Islet of Langerhans (tissue), 1 donor: ENCODE measurements at regions not wholly inside any gene's neighbourhood (a gene's known extent, or its start where the extent isn't known, plus 50 kb on each side); places are given as distances from the start of the nearest gene placed in this dataset.

Experiments used
- FAIRE-seq: peaks from one replicate; lab custom pipeline; 2011; peaks lifted over from hg19 to GRCh38; lab: Jason Lieb, UNC

DNA sequence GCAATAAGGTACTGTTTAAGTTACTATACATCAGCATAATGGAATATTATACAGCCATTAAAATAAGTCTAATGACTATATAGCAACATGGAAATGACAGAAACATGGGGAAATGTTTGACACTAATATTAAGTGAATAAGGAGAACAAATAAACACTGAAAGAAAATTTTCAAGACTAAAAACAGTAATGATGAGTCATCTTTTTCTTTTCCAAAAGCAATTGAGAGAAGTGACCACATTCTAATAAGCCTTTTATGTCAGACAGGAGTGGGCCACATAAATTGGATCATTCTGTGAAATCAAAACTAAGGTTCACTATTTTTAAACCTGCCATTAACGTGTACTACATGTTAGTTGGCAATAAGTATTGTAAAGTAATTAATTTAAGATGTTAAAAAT, 187.5 kb downstream of the AHR start:
- no peak for FAIRE-seq

DNA sequence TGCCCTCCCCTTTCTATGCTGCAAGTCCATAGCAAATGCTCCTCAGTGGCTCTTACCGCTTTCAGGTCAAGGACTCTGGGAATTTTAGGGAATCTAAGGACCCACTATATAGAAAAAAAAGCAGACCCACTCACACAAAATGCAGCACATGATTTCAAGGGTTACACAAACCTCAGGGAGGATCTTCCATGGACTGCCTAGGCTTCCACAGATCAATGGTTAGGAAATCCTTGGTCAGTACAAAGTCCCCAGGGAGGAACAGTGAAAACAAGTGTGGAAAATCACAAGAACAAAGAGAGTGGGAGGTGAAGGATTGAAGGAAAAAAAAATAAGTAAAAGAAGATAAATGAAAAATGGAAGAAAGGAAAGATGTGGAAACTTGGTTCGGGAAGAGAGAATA, 188.4 kb downstream of the AHR start:
- no peak for FAIRE-seq

DNA sequence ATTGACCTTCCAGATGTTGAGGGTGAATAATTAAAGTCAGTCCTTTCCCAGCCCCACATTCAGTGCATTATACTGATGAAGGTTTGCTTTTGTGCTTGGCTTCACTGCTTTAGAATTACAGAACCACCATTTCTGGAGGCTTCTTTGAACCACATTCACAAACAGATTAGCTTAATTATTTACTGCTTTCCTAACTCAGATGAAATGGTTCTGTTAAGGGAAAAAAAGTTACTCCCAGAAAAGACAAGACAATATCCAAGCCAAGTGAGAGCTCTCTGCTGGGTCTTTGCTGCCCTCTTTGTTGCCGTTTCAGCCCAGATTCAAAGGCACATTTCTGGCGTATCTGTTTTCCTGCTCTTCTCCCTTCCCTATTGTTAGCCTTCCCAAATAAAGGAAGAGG, 188.9 kb downstream of the AHR start:
- FAIRE-seq, result no peak

DNA sequence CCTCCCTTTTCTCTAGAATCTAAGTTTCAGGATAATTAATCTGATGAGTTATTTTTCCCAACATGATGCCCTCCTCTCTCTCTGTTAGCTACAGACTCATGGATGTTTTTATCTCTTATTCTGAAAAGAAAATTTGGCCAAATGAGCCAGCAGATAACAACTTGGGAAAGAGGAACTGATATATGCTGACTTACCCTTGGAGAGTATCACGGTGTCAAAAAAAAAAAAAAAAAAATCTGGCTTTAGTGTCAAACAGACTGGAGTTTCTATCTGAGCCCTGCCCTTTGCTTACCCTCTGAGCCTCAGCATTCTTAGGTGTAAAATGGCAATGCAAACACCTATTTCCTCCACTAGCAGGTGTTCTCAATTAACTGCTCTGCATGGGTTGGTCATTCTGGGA, 190.4 kb downstream of the AHR start:
- no peak for FAIRE-seq

DNA sequence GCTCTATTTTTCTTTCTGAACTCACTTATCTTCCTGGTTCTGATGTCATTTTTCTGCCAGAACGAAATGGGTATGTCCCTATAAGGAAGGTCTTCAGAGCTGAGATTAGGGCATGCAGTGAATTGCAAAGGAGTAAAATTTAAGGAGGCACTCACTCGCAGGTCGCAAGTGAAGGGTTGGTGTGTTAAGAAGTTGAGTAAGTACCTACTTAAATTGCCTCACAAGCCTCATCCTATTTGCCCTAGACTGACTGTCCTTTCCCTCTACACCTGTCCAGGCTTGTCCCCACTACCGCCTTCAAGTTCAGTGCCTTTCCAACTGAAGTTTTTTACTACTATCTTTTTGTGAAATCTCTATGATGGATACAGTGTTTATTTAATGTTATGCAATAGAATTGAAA, 191.5 kb downstream of the AHR start:
- FAIRE-seq, result no peak

DNA sequence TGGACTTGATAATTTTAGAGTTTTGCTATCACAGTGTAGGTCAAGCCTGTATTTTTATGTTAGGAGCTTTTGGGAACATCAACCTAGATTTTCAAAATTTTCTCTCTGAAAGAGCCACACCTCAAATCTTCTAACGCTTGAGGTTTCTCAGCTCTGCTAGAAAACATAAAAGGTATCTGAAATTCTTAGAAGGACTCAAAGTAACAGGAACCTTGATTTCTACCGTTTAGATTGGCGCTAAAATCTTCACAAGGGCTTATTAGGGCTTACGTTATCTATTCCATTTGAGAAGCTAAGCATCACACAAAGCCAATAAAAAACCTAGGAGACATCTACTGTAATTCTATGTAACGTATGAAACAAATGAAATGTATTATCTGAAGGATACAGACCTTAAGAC, 192.4 kb downstream of the AHR start:
- no peak for FAIRE-seq

DNA sequence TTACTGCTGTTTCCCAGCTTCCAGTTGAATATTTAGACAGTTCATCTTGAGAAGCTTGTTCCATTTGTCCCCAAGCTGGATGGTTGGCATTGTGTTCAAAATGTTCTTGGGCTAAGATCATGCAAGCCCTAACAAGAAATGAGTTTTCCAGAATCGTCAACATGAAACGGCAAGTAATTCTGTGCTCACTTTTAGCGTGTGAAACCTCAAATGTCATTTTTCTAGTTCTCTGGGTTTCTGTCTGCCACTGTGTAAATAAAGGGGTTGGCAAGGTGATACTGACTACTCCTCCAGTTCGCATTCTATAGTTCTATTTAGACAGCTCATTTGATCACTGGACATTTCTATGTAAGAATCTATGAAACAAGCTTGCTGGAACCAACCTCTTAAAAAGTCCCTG, 194.0 kb downstream of the AHR start:
- no peak for FAIRE-seq

DNA sequence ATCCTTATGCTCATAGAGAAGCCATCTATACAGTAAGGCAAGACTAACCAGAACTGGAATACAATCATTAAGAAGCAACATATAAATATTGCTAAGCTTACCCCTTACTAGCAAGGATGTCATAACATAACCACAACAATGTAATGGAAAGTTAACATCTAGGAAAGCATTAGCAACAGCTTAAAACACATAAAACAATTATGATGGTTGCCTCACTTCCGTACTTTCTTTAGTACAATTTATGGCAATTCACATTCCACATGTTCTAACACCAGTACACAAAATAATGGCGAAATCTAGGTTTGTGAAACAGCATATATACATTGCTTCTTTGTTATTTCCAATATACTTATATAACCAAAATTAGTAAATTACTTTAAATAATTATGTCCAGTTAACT, 195.0 kb downstream of the AHR start:
- no peak for FAIRE-seq

DNA sequence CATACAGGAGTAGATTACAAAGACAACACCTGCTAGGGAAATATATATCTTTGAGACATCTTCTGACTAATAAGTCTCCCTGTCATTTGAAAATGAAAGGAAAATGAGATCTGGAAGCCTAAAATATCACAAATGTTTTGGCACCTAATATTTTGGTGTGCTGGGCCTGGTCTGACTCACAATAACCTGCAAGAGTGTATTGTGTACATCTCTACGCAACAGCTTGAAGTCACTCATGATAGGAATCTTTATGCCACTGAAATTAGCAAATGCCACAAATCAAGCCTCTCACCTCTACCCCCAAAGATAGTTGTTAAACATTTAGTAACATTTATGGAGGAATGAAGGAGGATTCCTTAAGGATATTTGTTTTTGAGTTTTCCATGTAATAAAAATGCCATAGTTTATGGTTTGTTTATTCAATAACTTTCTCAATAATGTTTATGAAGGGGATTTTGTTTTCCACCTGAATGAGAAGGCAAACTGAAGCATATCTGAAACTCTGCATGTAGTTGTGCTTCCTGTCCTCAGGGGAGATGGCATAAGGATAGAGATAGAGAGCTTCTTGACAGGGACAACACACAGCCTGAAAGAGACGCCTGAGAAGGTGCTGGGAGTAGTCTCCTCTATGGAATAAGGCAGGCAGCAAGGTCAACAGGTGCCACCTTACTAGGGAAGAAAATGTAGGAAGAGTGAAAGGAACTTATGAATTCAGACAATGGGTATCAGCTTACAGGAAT, 197.4 kb downstream of the AHR start:
- FAIRE-seq, result no peak

DNA sequence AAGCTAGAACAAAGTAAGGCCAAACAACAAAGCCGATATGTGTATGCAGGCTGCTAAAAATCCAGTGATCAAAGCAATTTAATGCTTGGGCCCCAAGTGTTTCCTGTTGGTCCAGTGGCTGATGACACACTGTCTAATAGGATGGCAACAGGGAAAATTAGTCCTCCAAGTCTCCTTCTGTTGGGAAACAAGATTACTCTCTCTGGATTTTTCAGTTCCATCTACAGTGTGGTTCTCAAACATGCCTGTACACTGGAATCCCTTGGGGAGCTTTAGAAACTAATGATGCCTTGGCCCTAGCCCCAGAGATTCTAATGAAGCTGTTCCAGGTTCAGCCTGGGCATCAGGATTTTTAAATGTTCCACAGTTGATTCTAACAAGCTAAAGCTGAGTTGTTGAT, 198.7 kb downstream of the AHR start:
- no peak for FAIRE-seq

DNA sequence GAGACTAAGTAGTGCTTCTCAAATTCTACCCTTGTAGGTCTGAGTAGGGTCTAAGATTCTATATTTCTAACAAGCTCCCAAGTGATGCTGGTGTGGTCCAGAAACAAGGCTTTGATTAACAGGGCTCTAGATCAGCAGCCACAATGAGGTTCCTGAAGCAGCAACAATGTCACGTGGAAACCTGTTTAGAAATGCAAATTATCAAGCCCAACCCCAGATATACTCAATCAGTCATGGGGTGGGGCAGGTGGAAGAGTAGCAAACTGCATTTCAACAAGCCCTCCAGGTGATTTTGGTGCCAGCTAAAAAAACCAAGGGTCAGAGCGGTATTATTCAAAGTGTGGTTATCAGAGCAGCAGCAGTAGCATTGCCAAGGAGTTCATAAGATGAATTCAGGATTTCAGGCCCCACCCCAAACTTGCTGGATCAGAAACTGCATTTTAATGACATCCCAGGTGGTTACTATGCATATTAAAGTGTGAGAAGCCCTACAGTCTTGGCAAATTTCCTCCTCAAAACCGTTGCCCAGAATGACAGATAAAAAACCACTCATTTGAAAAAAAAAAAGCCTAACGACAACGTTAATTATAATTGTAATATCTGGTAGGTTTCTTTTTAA, 199.2 kb downstream of the AHR start:
- no peak for FAIRE-seq

DNA sequence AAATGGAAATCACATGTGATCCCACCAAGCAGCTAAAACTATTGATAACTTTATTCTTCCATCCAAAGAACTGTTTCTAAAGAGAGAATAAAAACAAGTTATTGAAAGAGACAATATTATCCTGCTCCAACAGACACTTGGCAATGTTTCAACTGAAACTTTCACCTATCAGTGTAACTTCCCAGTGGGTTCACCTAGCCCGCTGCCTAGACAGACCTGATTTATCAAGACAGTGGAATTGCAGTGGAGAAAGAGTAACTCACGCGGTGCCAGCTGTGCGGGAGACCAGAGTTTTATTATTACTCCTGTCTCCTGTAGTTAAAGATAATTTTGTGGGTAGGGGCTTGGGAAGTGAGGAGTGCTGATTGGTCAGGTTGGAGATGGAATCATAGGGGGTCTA, 199.8 kb downstream of the AHR start:
- FAIRE-seq, result no peak

DNA sequence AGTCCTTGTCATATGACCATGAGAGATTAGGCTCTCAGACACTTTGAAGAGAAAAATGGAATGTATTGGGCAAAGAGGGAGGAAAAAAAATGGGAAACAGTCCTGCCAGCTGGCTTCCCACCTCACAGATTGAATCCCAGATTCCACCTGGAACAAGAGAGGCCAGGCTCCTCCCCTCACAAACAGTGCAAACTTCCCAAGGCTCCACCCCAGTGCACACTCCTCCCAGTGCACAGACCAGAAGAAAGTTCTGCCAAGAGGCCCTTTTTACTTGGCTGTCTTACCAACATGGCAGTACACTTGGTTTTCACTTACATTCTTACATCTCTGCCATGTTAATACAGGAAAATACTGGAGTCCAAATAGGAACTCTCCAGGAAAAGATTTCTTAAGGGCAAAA, 202.3 kb downstream of the AHR start:
- no peak for FAIRE-seq

DNA sequence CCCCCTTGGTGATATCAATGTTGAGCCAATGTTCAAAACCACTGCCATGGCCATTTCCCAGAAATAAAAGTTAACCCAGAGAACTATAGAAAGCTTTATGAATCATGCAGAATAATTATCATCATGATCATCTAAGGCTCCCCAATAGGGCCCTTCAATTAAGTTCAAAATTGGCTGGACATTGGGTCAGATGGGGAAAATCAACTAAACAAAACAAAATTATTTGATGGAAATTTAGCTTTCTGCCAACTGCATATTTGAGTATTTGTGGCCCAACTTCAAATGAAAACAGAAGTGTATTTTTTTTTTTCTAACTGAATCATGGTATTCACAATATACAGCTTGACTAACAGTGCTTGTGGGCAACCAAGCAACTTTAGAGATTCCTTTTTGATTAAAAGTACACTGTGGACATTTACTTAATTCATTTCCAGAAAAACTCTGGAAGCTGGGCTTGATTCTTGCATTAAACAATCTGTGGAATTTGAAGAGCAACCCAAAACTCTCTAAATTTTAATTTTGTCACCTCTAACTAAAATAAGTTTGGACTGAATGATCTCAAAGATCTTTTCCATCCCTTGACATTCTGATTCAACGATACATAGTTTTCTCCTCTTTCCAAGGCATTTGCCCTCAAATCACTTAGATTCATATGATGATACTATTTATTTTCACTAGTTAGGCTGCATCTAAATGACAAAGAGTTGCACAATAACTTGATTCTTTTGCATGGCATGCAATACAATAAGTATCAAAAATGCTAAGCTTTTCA, 203.2 kb downstream of the AHR start:
- no peak for FAIRE-seq

DNA sequence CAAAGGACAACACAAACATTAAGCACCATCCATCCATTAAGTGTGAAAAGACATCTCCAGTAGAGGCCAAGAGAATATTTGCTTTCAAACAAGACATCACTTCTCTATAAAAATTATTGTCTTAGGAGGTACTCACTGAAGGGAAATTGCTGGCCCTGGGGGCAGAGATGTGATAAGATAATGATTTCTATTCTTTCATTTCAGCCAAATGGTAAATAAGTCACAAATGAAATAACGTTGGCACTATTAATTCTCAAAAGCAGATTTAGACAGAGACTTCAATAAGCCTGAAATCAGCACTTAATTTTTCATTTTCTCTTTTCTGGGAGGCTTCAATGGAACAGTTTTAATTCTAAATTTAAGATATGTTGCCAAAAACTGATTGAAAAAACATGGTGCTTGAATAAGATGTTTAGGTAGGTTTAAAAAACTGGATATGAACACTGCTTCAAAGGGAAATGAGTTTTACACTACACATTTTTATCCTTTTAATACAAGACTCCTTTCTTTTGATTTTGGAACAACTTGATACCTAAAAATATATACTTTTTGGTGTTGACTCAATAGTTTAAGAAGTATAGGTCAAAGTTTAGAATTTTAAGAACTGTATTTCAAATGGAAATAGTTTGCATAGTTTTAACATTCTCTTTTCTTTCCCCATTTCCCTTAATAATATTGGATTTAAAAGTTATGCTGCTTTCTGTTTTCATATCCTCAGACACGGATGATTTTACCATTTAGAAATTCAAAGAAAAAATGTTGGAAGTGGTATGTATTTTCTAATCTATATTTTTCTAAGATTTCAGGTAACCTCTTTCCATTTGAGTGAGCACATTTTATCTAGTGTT, 204.0 kb downstream of the AHR start:
- FAIRE-seq, result peak; percentile 74

DNA sequence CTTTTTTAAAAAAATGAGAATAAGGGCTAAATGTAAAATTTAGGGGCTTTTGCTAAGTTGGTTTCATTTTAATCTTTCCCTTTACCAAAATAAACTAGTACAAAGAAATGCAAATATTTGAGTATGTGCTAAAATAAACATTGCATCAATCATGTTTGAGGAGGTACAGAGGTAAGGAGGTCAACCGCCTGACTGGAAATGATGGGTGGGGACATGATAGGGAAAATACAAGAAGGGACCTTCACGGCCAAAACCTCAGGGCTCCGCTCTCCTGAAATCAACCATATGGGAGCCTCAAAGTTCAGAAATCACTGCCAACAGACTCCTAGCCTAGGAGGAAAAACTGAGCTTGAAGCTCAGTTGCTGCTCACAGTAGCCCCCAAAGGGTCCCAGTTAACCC, 207.6 kb downstream of the AHR start:
- FAIRE-seq, result peak; percentile 94

DNA sequence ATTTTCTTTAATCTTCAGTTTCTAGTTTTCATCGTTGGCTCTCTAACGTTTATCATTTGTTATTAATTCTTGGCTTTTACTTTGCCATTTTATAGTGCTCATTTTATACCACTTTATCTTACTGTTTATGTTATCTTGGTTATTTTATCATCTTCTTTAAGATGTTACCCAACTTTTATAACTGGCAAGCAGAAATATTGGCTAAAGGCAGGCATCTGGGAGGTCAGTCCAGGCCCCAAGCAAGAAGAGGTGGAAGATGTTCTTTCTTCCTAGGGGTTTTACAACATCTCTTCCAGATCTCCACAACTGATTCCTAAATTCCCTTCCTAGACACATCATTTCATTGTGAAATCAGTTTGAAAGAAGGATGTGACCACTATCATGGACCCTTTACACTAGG, 208.1 kb downstream of the AHR start:
- FAIRE-seq, result no peak

DNA sequence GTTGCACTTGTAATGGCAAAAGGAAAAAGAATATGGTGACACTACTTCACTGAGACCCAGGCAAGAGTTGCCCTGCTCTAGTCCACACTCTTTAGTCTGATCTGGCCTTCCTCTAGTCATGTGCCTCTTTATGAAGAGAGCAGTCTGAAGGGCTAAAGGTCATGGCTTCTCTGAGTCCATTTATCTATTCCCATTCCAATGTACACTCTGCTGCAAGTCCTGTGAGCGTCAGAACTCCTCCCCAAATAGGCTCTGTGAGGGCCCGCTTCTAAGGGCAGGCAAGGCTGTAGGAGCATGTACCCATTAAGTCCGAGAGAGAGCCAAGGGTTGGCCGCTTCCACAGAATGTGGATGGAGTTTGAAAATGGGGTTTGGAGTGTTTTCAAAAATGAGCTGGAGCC, 209.3 kb downstream of the AHR start:
- FAIRE-seq, result no peak

DNA sequence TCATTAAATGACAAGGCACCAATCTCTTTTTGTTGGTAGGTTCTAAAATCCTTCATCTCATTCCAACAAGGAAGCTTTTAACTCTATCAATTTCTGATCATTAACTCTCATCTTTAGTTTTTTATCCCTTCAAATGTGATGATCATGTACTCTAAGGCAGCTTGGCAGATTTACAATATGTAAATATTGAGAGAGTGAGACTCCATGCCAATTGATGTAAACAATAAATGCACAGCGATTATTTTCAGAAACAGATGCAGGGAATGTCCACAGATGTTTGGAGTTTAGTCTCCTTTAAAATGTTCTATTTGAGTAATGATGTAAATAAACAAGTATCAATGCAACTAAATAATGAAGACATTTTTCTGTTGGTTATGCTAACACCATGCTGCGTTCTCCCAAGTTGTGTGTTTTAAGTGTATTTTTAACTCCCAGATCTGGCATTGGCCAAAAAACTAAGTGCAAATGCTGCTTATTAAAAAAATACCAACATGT, 213.8 kb downstream of the AHR start:
- FAIRE-seq, result no peak

DNA sequence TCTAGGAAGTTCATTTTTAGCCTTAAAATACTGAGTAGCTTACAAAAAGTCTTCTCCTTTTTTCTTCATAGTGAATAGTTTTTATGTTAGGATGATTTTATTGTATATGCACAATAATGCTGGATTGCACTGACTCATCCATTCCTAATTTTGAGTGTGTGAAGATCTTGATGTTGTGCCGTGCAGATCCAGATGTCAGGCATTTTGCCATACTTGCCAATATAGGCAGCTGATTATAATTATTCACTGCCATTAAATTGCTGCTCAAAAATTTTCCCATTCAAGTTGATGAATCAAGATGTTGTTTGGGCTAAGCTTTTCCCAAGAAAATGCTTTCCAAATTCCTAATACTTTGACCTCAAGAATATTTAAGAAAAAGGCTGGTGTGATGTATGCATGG, 218.3 kb downstream of the AHR start:
- FAIRE-seq, result no peak

DNA sequence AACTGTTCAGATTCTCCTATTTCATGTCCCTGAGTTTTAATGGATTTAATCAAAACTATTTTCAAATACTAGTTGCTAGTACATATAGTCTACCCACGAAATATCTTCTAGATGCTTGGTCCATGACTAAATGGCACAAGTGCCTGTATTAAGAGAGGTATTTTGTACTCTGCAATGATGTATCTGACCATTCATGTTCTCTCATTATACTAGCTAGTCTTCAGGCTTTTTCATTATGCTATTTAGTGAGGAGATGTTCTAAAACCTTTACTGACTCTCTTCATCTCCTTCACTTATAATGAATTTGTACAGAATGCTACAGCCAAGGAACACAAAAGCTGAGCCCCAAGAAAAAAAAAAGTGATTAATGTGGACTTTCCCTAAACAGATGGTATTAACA, 222.5 kb downstream of the AHR start:
- no peak for FAIRE-seq

DNA sequence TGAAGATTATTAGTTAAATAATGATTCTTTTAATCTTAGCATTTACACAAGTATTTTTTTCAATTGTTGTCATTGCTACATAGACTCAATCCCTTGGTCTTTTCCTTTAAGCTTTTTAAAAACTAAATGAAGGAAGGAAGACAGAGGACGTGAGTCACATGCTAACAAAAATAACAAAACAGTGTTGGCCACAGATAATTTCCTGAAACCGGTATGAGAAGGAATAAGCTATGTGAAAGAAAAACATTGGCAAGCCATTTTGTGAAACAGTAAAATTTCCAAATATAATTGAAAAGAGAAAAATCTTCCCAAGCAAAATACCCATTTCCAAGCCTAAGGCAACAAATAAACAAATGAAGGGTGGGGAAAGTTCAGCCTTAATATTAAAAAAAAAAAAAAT, 223.0 kb downstream of the AHR start:
- FAIRE-seq, result no peak
